NCI-H2107 treated with DMSO at 0.1 percent for 48 hours (cell line): ENCODE measurements at regions not wholly inside any gene's neighbourhood (a gene's known extent, or its start where the extent isn't known, plus 50 kb on each side); places are given as distances from the start of the nearest gene placed in this dataset.

Experiments
- DNase-seq: peaks from one replicate; lab custom pipeline; 2025; ENCODE audit not compliant: unreplicated experiment; lab: John Stamatoyannopoulos, UW

- no peak for DNase-seq
These were observed 345.2 kb upstream of the IL12A start for GRCh38 chr3:159643406-159643805.

GRCh38 chr3:159645874-159646273, 342.8 kb upstream of the IL12A start:
- no peak for DNase-seq

GRCh38 chr3:159649951-159650350, 338.7 kb upstream of the IL12A start:
- no peak for DNase-seq

GRCh38 chr3:159650726-159651125, 337.9 kb upstream of the IL12A start:
- DNase-seq, result no peak

GRCh38 chr3:159652452-159652851, 336.2 kb upstream of the IL12A start:
- DNase-seq, result no peak

GRCh38 chr3:159654183-159655134, 334.2 kb upstream of the IL12A start:
- DNase-seq, result no peak

GRCh38 chr3:159655202-159655601, 333.4 kb upstream of the IL12A start:
- no peak for DNase-seq

GRCh38 chr3:159657176-159657575, 331.5 kb upstream of the IL12A start:
- DNase-seq, result no peak

- DNase-seq, result no peak
These were observed 331.0 kb upstream of the IL12A start for GRCh38 chr3:159657629-159658028.

- no peak for DNase-seq
These were observed 328.3 kb upstream of the IL12A start for GRCh38 chr3:159660326-159660725.

- DNase-seq, result no peak
These were observed 327.7 kb upstream of the IL12A start for GRCh38 chr3:159660901-159661300.

GRCh38 chr3:159662549-159662948, 326.1 kb upstream of the IL12A start:
- no peak for DNase-seq

- no peak for DNase-seq
These were observed 324.6 kb upstream of the IL12A start for GRCh38 chr3:159664006-159664405.

GRCh38 chr3:159664653-159665052, 324.0 kb upstream of the IL12A start:
- DNase-seq, result no peak

- DNase-seq, result no peak
These were observed 321.4 kb upstream of the IL12A start for GRCh38 chr3:159667261-159667660.

GRCh38 chr3:159668461-159668860, 320.2 kb upstream of the IL12A start:
- no peak for DNase-seq

- no peak for DNase-seq
These were observed 319.6 kb upstream of the IL12A start for GRCh38 chr3:159668990-159669476.

GRCh38 chr3:159669766-159670165, 318.9 kb upstream of the IL12A start:
- no peak for DNase-seq

- no peak for DNase-seq
These were observed 315.6 kb upstream of the IL12A start for GRCh38 chr3:159672728-159673688.

GRCh38 chr3:159674583-159674982, 314.1 kb upstream of the IL12A start:
- no peak for DNase-seq

GRCh38 chr3:159675285-159675684, 313.4 kb upstream of the IL12A start:
- no peak for DNase-seq
